ENCODE measurements at regions not wholly inside any gene's neighbourhood (a gene's known extent, or its start where the extent isn't known, plus 50 kb on each side); places are given as distances from the start of the nearest gene placed in this dataset.

DNA sequence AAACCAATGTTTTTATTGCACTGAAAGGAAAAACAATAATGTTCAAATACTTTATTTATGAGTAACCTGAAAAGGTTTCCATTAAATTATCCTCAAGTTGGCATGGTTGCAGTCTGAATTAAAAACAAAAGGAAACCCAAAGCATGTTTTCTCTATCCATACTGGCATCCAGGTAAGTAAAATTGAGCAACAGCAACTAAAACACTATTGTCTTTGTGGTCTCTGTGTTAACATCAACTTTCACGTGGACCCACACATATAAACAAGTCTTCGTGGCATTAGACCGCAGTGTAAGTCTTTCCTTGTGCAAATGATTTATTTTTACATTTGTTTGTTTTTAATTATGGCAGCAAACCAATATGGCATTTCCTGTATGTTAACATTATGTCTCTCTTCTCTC lies 757.6 kb downstream of the SEMA5A start:
- WGBS: 100% methylated on average over 1 of the region's 3 CpGs
- Histone ChIP-seq H3K4me3 (ENCODE audit: low read length) (no peak overlapping the region), H3K36me3 (ENCODE audit: insufficient read depth, low read length) (no peaks in the 10 kb centered on the region), H3K27me3 (ENCODE audit: insufficient read depth, low read length) (no peaks in the 10 kb centered on the region), H3K27ac (ENCODE audit: low read depth, low read length) (no peak overlapping the region), H3K4me1 (ENCODE audit: insufficient read depth, low read length) (no peaks in the 10 kb centered on the region), H3K9ac (ENCODE audit: low read depth, low read length) (no peak overlapping the region), H3K9me3 (ENCODE audit: insufficient read depth, low read depth, low read length) (peaks cover 5% of the 10 kb centered on the region; the same call in 1 of the 2 replicates)

GRCh38 chr5:8805653-8806052 lies 740.2 kb downstream of the SEMA5A start:
- H3K36me3 ChIP-seq (ENCODE audit: insufficient read depth, low read length): no peaks in the 10 kb centered on the region
- no peak overlapping the region for H3K9ac ChIP-seq (ENCODE audit: low read depth, low read length)
- H3K4me1 ChIP-seq (ENCODE audit: insufficient read depth, low read length): no peaks in the 10 kb centered on the region
- H3K4me3 ChIP-seq (ENCODE audit: low read length): no peak overlapping the region
- H3K27me3 ChIP-seq (ENCODE audit: insufficient read depth, low read length): no peaks in the 10 kb centered on the region
- H3K27ac ChIP-seq (ENCODE audit: low read depth, low read length): no peak overlapping the region
- H3K9me3 ChIP-seq (ENCODE audit: insufficient read depth, low read depth, low read length): peaks cover 57% of the 10 kb centered on the region

DNA sequence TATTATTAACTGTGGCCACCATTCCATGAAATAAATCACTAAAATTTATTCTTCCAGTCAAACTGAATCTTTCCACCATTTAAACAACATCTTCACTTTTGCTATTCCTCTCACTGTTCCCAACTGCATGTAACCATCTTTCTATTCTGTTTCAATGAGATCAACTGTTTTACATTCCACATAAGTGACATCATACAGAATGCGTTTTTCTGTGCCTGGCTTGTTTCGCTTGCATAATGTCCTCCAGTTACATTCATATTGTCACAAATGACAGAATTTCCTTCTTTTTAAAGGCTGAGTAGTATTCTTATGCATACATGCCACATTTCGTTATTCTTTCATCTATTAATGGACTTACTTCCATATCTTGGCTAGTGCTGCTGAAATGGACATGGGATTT lies 738.2 kb downstream of the SEMA5A start:
- no peaks in the 10 kb centered on the region for H3K27me3 ChIP-seq (ENCODE audit: insufficient read depth, low read length)
- no peak overlapping the region for H3K4me3 ChIP-seq (ENCODE audit: low read length)
- no peak overlapping the region for H3K27ac ChIP-seq (ENCODE audit: low read depth, low read length)
- no peaks in the 10 kb centered on the region for H3K4me1 ChIP-seq (ENCODE audit: insufficient read depth, low read length)
- H3K9ac ChIP-seq (ENCODE audit: low read depth, low read length): no peak overlapping the region
- WGBS: 93% methylated on average over 2 of the region's 3 CpGs
- H3K36me3 ChIP-seq (ENCODE audit: insufficient read depth, low read length): no peaks in the 10 kb centered on the region
- peaks cover 45% of the 10 kb centered on the region for H3K9me3 ChIP-seq (ENCODE audit: insufficient read depth, low read depth, low read length)

GRCh38 chr5:8811581-8811980 lies 734.3 kb downstream of the SEMA5A start:
- Histone ChIP-seq H3K9me3 (ENCODE audit: insufficient read depth, low read depth, low read length) (peaks cover 13% of the 10 kb centered on the region), H3K9ac (ENCODE audit: low read depth, low read length) (no peak overlapping the region), H3K36me3 (ENCODE audit: insufficient read depth, low read length) (no peaks in the 10 kb centered on the region), H3K27ac (ENCODE audit: low read depth, low read length) (no peak overlapping the region), H3K4me3 (ENCODE audit: low read length) (no peak overlapping the region), H3K27me3 (ENCODE audit: insufficient read depth, low read length) (no peaks in the 10 kb centered on the region), H3K4me1 (ENCODE audit: insufficient read depth, low read length) (no peaks in the 10 kb centered on the region)
- WGBS: 94% methylated on average over 3 of the region's 3 CpGs

- Histone ChIP-seq H3K9ac (ENCODE audit: low read depth, low read length) (no peak overlapping the region), H3K4me1 (ENCODE audit: insufficient read depth, low read length) (no peaks in the 10 kb centered on the region), H3K4me3 (ENCODE audit: low read length) (no peak overlapping the region), H3K36me3 (ENCODE audit: insufficient read depth, low read length) (no peaks in the 10 kb centered on the region), H3K27me3 (ENCODE audit: insufficient read depth, low read length) (no peaks in the 10 kb centered on the region), H3K27ac (ENCODE audit: low read depth, low read length) (no peak overlapping the region), H3K9me3 (ENCODE audit: insufficient read depth, low read depth, low read length) (0 out of 2 replicates have a peak, but pooled peaks cover 8% of the 10 kb centered on the region)
- WGBS: 93% methylated on average over 3 of the region's 3 CpGs
Measured at GRCh38 chr5:8813180-8813579, 732.7 kb downstream of the SEMA5A start.

GRCh38 chr5:8814105-8814504 lies 731.8 kb downstream of the SEMA5A start:
- 0 out of 2 replicates have a peak, but pooled peaks cover 6% of the 10 kb centered on the region for H3K9me3 ChIP-seq (ENCODE audit: insufficient read depth, low read depth, low read length)

GRCh38 chr5:8824371-8824770 lies 721.5 kb downstream of the SEMA5A start:
- Histone ChIP-seq H3K27me3 (ENCODE audit: insufficient read depth, low read length) (no peaks in the 10 kb centered on the region), H3K9ac (ENCODE audit: low read depth, low read length) (no peak overlapping the region), H3K36me3 (ENCODE audit: insufficient read depth, low read length) (no peaks in the 10 kb centered on the region), H3K4me3 (ENCODE audit: low read length) (no peak overlapping the region), H3K9me3 (ENCODE audit: insufficient read depth, low read depth, low read length) (peaks cover 14% of the 10 kb centered on the region; the same call in 1 of the 2 replicates), H3K27ac (ENCODE audit: low read depth, low read length) (no peak overlapping the region), H3K4me1 (ENCODE audit: insufficient read depth, low read length) (peaks cover 11% of the 10 kb centered on the region; the same call in 1 of the 2 replicates)
- WGBS: 100% methylated on average over 1 of the region's 1 CpG

More at GRCh38 chr5:8814105-8814504, 731.8 kb downstream of the SEMA5A start:
- H3K27me3 ChIP-seq (ENCODE audit: insufficient read depth, low read length): no peaks in the 10 kb centered on the region
- H3K4me3 ChIP-seq (ENCODE audit: low read length): no peak overlapping the region
- H3K27ac ChIP-seq (ENCODE audit: low read depth, low read length): no peak overlapping the region
- no peaks in the 10 kb centered on the region for H3K4me1 ChIP-seq (ENCODE audit: insufficient read depth, low read length)
- no peaks in the 10 kb centered on the region for H3K36me3 ChIP-seq (ENCODE audit: insufficient read depth, low read length)
- H3K9ac ChIP-seq (ENCODE audit: low read depth, low read length): no peak overlapping the region

- WGBS: 89% methylated on average over 4 of the region's 4 CpGs
Measured at GRCh38 chr5:8825139-8825757, 720.6 kb downstream of the SEMA5A start.

DNA sequence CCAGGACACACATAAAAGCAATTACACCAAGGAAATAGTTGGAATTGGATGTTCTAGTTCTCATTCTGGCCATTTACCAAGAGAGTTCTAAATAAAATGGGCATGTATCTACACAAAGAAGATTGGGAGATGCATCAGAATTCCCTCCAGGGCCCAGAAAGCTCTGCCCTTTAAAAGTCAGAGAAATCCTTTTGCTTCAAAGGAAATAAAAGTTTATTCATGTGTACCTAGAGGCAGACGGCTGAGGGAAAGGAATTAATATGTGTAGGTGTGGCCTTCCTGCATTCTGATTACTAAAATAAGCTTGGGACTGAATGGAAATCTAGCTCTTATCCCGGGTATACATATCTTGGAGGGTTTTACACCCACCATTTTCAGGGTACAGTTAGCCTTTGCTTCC lies 719.4 kb downstream of the SEMA5A start:
- no peak overlapping the region for H3K4me3 ChIP-seq (ENCODE audit: low read length)
- no peak overlapping the region for H3K9ac ChIP-seq (ENCODE audit: low read depth, low read length)
- H3K9me3 ChIP-seq (ENCODE audit: insufficient read depth, low read depth, low read length): peaks cover 1% of the 10 kb centered on the region; the same call in 1 of the 2 replicates
- no peak overlapping the region for H3K27ac ChIP-seq (ENCODE audit: low read depth, low read length)
- WGBS: 87% methylated on average over 2 of the region's 2 CpGs
- no peaks in the 10 kb centered on the region for H3K36me3 ChIP-seq (ENCODE audit: insufficient read depth, low read length)
- no peaks in the 10 kb centered on the region for H3K27me3 ChIP-seq (ENCODE audit: insufficient read depth, low read length)
- H3K4me1 ChIP-seq (ENCODE audit: insufficient read depth, low read length): peaks cover 17% of the 10 kb centered on the region; the same call in 1 of the 2 replicates

More at GRCh38 chr5:8825139-8825757, 720.6 kb downstream of the SEMA5A start:
- Histone ChIP-seq H3K9ac (ENCODE audit: low read depth, low read length) (no peak overlapping the region), H3K4me3 (ENCODE audit: low read length) (no peak overlapping the region), H3K27me3 (ENCODE audit: insufficient read depth, low read length) (no peaks in the 10 kb centered on the region), H3K27ac (ENCODE audit: low read depth, low read length) (no peak overlapping the region), H3K4me1 (ENCODE audit: insufficient read depth, low read length) (peaks cover 17% of the 10 kb centered on the region; the same call in 1 of the 2 replicates), H3K36me3 (ENCODE audit: insufficient read depth, low read length) (no peaks in the 10 kb centered on the region), H3K9me3 (ENCODE audit: insufficient read depth, low read depth, low read length) (peaks cover 8% of the 10 kb centered on the region; the same call in 1 of the 2 replicates)

DNA sequence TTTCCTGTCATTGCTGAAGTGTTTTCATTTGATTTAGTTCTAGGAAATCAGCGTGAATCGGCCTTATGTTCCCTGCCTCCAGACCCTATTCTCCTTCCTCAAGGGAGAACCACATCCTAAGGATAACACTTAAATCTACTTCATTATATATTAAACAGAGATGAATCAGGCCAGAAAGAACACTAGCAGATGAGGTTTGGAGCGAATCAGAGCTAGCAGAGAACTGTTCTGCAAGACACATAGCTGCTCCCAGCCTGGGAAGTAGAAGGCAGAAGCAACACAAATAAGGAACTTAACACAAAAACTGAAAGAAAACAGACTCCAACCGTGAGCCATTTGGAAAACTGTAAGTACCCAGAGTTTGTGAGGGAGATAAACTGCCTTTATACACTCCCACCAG lies 718.2 kb downstream of the SEMA5A start:
- Histone ChIP-seq H3K4me3 (ENCODE audit: low read length) (no peak overlapping the region), H3K9me3 (ENCODE audit: insufficient read depth, low read depth, low read length) (no peaks in the 10 kb centered on the region), H3K4me1 (ENCODE audit: insufficient read depth, low read length) (peaks cover 17% of the 10 kb centered on the region; the same call in 1 of the 2 replicates), H3K27me3 (ENCODE audit: insufficient read depth, low read length) (no peaks in the 10 kb centered on the region), H3K27ac (ENCODE audit: low read depth, low read length) (no peak overlapping the region), H3K36me3 (ENCODE audit: insufficient read depth, low read length) (no peaks in the 10 kb centered on the region), H3K9ac (ENCODE audit: low read depth, low read length) (no peak overlapping the region)
- WGBS: 76% methylated on average over 4 of the region's 4 CpGs

DNA sequence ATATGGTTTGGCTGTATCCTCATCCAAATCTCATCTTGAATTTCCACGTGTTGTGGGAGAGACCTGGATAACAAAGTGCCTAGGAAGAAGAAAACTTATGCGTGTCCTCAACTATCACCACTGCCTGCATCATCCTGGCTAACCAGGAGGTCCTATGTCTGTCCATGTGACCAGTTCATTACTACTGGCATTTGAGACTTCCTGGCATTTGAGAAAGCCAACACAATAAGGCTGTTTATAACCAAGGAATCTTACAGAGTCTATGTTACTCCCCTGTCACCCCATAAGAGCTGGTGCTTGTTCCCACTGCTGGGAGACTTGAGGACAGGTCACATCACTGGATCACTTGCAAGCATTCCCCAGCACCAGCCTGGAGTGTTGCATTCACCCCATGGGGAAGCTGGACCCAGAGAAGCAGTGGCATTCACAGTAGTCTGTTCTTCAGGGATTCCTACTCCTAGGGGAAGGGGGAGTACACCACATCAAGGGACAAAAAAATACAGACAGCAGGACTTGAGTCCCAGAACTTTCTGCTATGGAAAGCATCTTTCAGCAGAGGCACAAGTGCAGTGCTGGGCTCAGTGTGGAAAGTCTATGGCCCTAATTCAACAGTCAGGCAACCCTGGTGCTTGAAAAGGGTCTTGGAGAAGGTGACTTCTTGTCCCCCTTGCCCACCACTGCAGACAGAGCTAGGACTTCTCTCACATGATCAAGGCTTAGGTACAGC lies 717.1 kb downstream of the SEMA5A start:
- Histone ChIP-seq H3K27ac (ENCODE audit: low read depth, low read length) (no peak overlapping the region), H3K4me3 (ENCODE audit: low read length) (no peak overlapping the region), H3K27me3 (ENCODE audit: insufficient read depth, low read length) (no peaks in the 10 kb centered on the region), H3K9ac (ENCODE audit: low read depth, low read length) (no peak overlapping the region), H3K4me1 (ENCODE audit: insufficient read depth, low read length) (peaks cover 17% of the 10 kb centered on the region; the same call in 1 of the 2 replicates), H3K36me3 (ENCODE audit: insufficient read depth, low read length) (no peaks in the 10 kb centered on the region), H3K9me3 (ENCODE audit: insufficient read depth, low read depth, low read length) (no peaks in the 10 kb centered on the region)
- WGBS: 89% methylated on average over 2 of the region's 2 CpGs

Data from HUES64 (cell line).